ENCODE measurements at regions not wholly inside any gene's neighbourhood (a gene's known extent, or its start where the extent isn't known, plus 50 kb on each side); places are given as distances from the start of the nearest gene placed in this dataset.

DNA sequence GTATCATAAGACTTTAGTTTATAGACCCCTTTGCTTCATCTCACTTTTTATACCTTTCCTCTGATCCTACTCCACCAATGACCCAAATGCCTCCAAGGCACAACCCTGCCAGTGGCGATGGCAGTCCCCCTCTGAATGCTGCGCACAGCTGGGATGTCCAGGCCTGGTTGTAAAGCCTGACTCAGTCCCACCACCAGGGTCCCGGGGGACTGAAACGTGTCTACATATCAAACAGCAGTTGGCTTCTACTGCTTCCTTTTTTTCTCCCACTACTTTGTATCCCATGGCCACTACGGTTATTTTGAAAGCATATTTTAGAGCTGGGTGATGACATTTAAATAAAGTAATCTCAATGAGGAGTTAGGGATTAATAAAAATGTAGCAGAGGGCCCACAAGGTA, 329.8 kb upstream of the PSMD7 start:
- TF ChIP-seq, protein P1, sequence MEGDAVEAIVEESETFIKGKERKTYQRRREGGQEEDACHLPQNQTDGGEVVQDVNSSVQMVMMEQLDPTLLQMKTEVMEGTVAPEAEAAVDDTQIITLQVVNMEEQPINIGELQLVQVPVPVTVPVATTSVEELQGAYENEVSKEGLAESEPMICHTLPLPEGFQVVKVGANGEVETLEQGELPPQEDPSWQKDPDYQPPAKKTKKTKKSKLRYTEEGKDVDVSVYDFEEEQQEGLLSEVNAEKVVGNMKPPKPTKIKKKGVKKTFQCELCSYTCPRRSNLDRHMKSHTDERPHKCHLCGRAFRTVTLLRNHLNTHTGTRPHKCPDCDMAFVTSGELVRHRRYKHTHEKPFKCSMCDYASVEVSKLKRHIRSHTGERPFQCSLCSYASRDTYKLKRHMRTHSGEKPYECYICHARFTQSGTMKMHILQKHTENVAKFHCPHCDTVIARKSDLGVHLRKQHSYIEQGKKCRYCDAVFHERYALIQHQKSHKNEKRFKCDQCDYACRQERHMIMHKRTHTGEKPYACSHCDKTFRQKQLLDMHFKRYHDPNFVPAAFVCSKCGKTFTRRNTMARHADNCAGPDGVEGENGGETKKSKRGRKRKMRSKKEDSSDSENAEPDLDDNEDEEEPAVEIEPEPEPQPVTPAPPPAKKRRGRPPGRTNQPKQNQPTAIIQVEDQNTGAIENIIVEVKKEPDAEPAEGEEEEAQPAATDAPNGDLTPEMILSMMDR (IDR thresholded peaks at IDR 0.05; ENCODE audit: low read depth, low read length), result no peak
- TF ChIP-seq EZH2phosphoT487 (IDR thresholded peaks at IDR 0.05; ENCODE audit: low read depth), result no peak
